GM23338 (cell line): ENCODE measurements at regions not wholly inside any gene's neighbourhood (a gene's known extent, or its start where the extent isn't known, plus 50 kb on each side); places are given as distances from the start of the nearest gene placed in this dataset.

Experiments
- CREB1 ChIP-seq: fragments of 250-450 bp; sonication (Bioruptor Pico); IDR thresholded peaks from 2 replicates; pipeline ENCODE4 v1.5.0; 2020; ENCODE audit warnings: low read depth, mild to moderate bottlenecking, moderate library complexity
- CTCF ChIP-seq, 2 experiments: fragments of 200-600 bp in 1 of 2; sonication (generic) in 1 of 2; conservative IDR thresholded peaks; 2 replicates each; pipeline versions ENCODE4 v1.5.1 to v1.6.1; 2016 to 2017; ENCODE audit warnings: antibody characterized with exemption in 2 of 2, low read depth in 2 of 2, mild to moderate bottlenecking in 2 of 2, moderate library complexity in 1 of 2
- ETS1 ChIP-seq: IDR thresholded peaks from 2 replicates; pipeline ENCODE4 v1.6.1; 2016; ENCODE audit warnings: antibody characterized with exemption
- EZH2 ChIP-seq: fragments of 200-600 bp; sonication (generic); IDR thresholded peaks from one replicate; pipeline ENCODE4 v1.8.0; 2017; ENCODE audit warnings: antibody characterized with exemption, mild to moderate bottlenecking, low read depth; ENCODE audit not compliant: unreplicated experiment
- EZH2phosphoT487 ChIP-seq: fragments of 200-600 bp; sonication (generic); IDR thresholded peaks from one replicate; pipeline ENCODE4 v1.8.1; 2018; ENCODE audit warnings: antibody characterized with exemption; ENCODE audit not compliant: unreplicated experiment
- JUNB ChIP-seq: IDR thresholded peaks from one replicate; pipeline ENCODE4 v1.6.1; 2016; ENCODE audit warnings: antibody characterized with exemption; ENCODE audit not compliant: unreplicated experiment
- POLR2AphosphoS5 ChIP-seq: IDR thresholded peaks from 2 replicates; pipeline ENCODE4 v1.6.1; 2016; ENCODE audit warnings: antibody characterized with exemption, low read depth
- ZNF331 ChIP-seq: fragments of 250-450 bp; sonication (Bioruptor Pico); IDR thresholded peaks from 2 replicates; pipeline ENCODE4 v1.5.0; 2020; ENCODE audit warnings: low read depth, mild to moderate bottlenecking, moderate library complexity
- TF ChIP-seq, protein P1 (sequence below): IDR thresholded peaks from one replicate; pipeline ENCODE4 v1.6.1; 2018; ENCODE audit warnings: antibody characterized with exemption; ENCODE audit not compliant: unreplicated experiment

GRCh38 chr5:148740966-148741742 lies 85.3 kb upstream of the ADRB2 start:
- TF ChIP-seq CREB1 (CRISPR knock-in tag) (no peak), CTCF (conservative IDR thresholded peaks at IDR 0.05; ENCODE audit: low read depth in 2 of 2) (peak; percentile 57 to 77), POLR2AphosphoS5 (no peak), ETS1 (no peak), EZH2 (no peak), JUNB (no peak), ZNF331 (CRISPR knock-in tag) (no peak), EZH2phosphoT487 (no peak)
- TF ChIP-seq, protein P1, sequence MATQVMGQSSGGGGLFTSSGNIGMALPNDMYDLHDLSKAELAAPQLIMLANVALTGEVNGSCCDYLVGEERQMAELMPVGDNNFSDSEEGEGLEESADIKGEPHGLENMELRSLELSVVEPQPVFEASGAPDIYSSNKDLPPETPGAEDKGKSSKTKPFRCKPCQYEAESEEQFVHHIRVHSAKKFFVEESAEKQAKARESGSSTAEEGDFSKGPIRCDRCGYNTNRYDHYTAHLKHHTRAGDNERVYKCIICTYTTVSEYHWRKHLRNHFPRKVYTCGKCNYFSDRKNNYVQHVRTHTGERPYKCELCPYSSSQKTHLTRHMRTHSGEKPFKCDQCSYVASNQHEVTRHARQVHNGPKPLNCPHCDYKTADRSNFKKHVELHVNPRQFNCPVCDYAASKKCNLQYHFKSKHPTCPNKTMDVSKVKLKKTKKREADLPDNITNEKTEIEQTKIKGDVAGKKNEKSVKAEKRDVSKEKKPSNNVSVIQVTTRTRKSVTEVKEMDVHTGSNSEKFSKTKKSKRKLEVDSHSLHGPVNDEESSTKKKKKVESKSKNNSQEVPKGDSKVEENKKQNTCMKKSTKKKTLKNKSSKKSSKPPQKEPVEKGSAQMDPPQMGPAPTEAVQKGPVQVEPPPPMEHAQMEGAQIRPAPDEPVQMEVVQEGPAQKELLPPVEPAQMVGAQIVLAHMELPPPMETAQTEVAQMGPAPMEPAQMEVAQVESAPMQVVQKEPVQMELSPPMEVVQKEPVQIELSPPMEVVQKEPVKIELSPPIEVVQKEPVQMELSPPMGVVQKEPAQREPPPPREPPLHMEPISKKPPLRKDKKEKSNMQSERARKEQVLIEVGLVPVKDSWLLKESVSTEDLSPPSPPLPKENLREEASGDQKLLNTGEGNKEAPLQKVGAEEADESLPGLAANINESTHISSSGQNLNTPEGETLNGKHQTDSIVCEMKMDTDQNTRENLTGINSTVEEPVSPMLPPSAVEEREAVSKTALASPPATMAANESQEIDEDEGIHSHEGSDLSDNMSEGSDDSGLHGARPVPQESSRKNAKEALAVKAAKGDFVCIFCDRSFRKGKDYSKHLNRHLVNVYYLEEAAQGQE = no peak
